ENCODE measurements at regions not wholly inside any gene's neighbourhood (a gene's known extent, or its start where the extent isn't known, plus 50 kb on each side); places are given as distances from the start of the nearest gene placed in this dataset.

GRCh38 chr9:97758334-97758916, 61.3 kb upstream of the XPA start:
- TF ChIP-seq CTCF (IDR thresholded peaks at IDR 0.05) = no peak
- no peak for TF ChIP-seq POLR2AphosphoS5 (IDR thresholded peaks at IDR 0.05; ENCODE audit: low read depth, low read length)
- no peak for TF ChIP-seq EP300 (IDR thresholded peaks at IDR 0.05; ENCODE audit: borderline replicate concordance in 1 of 2, low read depth in 1 of 2, low read length in 1 of 2)
- TF ChIP-seq REST (IDR thresholded peaks at IDR 0.05; ENCODE audit: low read depth, low read length) = no peak
- no peak for TF ChIP-seq RAD21 (IDR thresholded peaks at IDR 0.05; ENCODE audit: low read length)
- TF ChIP-seq FOXM1 (IDR thresholded peaks at IDR 0.05; ENCODE audit: low read depth) = no peak
- TF ChIP-seq GATA2 (CRISPR knock-in tag; IDR thresholded peaks at IDR 0.05) = no peak
- TF ChIP-seq TAF1 (IDR thresholded peaks at IDR 0.05; ENCODE audit: borderline replicate concordance, low read depth, low read length) = no peak

All from SK-N-SH (cell line).